ENCODE measurements at regions not wholly inside any gene's neighbourhood (a gene's known extent, or its start where the extent isn't known, plus 50 kb on each side); places are given as distances from the start of the nearest gene placed in this dataset.

GRCh38 chr3:42012935-42013690, 51.2 kb upstream of the ULK4 start:
- no peak for DNase-seq

GRCh38 chr3:42012383-42012934, 50.6 kb upstream of the ULK4 start:
- DNase-seq: no peak
